ENCODE measurements at regions not wholly inside any gene's neighbourhood (a gene's known extent, or its start where the extent isn't known, plus 50 kb on each side); places are given as distances from the start of the nearest gene placed in this dataset.
A peak's percentile ranks its signal among the peaks of the same experiment; 100 is the strongest.

DNA sequence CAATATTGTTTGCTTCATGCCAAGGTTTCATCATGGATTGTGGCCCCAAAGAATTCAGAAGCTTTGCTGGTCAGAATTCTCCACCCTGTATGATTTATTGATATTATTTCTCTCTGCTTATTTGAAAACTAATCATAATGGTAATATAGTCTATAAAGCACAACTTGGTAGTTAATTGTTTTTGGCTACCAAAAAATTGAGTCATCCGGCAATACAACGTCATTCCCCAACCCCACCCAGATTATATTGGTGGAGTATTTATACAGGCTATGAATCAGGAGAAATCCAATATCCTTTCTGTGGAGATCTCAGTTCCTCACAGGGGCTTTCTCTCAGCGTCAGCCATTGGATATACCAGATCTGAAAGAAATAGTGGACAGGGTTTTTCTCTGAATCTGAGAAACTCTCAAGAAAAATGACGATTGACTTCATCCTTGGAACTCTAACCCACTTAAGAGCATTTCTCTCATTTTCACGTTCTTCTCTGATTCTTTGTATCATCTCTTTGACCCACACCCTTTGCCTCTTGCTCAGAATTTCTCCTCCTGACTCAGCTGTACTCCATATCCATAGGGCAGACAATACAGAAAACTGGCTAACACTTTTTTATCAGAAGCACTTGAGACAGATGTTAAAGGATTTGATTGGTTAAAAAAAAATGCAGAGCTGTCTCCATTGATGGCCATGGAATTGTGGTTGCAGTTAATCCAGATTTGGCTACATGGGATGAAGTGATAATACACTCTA lies 1055.8 kb upstream of the CADM2 start:
- DNase-seq = no peak

DNA sequence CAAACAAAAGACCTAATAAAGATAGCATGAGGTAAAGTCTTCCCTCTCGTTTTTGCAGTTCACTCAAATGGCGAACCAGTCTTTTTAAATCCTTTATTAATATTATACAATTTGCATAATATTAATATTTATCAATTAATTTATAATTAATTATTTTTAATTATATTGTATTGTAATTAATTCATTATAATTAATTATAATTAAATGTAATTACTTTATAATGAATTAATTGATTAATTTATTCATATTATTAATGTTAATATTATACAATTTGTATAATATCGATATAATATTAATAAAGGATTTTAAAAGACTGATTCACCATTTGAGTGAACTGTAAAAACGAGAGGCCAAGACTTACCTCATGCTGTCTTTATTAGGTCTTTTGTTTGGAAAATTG lies 1045.4 kb upstream of the CADM2 start:
- no peak for DNase-seq

DNA sequence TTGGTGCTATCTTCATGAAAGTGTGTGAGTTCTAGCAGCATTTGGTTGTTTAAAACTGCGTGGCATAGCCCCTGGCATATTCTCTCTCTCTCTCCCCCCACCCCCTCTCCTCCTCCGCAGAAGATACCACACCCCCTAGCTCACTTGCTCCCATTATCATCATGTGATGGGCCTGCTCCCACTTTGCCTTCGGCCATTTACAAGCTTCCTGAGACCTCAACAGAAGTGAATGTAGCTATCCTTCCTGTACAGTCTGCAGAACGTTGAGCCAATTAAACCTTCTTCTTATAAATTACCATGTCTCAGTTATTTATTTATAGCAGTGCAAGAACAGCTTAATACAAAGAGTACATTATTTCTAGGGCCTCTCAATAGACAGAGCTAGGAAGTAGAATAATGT lies 1032.5 kb upstream of the CADM2 start:
- no peak for DNase-seq

DNA sequence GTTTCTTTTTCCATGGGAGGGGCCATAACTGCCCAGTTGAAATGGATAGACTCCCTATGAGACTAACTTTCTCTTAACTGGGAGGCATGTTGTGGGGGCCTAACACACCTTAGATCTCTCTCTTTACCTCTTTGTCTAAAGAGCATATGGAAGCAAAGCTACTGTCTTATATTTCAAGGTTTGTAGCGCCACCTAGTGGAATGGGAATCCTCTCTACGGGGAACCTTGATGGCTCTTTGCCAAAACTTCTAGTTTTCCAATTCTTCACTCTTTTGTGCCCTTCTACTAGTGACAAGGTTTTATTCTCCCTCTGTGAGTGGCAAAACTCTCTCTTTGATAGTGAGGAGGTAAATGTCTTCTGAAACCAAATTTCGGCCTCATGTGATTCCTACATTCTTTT lies 1030.4 kb upstream of the CADM2 start:
- DNase-seq = peak; percentile 76

DNA sequence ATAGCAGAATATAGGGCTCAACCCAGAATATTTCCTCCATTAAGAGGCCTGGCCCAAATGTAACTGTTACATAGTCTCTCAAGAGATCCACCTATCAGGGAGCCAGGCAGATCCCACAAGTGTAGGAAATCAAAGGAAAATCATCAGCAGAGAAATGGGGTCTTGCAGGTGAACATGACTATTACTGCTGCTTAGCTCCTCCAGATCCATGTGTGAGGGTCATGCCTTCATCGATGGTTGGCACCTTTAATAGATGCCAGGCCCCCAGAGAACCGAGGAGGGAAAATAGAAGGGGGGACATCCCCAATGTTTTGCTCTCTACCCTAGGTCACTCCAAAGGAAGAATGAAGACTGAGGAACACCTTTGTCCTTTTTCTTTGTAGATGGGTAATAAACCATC lies 1029.9 kb upstream of the CADM2 start:
- no peak for DNase-seq

DNA sequence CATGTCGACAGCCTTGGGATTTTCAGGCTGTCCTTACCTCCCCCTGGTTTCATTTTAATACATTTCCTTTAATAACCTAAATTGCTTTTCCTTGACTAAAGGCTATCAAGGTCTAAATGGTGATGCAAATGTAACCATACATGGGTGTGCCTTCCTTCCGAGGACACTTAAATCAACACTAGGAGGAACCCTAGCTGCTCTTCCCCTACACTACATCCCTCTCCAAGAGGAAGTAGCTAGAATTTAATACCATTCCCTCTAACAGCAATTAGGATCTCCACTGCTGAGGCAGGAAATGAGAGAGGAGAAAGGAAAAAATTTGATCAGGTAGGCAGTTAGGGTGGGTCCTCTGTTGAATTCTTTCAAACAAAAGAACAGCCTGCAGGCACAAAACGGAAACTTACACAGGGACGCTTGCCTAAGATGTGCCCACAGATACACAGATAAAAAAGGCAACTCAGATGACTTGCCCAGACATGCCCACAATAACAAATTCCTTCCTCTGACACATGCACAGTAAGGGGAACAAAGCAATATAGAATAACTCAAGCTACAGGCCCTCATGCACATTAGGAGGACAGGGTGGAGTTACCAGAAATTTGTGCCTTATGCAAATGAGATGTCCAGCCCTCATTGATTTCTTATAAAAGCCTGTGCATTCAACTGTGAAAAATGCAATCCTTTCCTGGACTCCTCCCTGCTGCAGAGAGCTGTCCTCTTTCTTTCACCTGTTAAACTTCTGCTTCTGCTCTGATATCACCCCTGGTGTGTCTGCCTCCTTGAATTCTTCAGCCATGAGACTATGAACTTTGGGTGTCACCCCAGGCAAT lies 1024.4 kb upstream of the CADM2 start:
- no peak for DNase-seq

DNA sequence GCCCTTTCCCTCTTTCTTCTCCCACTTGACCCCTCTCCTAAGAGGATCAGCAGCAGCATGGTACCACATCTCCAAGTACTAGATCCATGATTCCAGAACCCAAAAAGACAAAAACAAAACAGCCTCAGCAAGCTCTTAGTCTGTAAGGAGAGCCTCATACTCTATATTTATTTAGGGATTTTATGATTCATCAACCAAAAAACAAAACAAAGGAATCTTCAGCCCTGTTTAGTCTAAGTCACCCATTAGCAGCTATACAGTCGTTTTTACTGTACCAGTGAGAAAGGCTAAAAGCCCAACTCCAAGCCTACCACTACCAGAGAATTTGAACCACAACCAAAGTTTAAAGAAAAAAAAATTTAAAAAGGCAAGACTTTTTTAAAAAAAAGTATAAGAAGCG lies 1020.3 kb upstream of the CADM2 start:
- DNase-seq = no peak

DNA sequence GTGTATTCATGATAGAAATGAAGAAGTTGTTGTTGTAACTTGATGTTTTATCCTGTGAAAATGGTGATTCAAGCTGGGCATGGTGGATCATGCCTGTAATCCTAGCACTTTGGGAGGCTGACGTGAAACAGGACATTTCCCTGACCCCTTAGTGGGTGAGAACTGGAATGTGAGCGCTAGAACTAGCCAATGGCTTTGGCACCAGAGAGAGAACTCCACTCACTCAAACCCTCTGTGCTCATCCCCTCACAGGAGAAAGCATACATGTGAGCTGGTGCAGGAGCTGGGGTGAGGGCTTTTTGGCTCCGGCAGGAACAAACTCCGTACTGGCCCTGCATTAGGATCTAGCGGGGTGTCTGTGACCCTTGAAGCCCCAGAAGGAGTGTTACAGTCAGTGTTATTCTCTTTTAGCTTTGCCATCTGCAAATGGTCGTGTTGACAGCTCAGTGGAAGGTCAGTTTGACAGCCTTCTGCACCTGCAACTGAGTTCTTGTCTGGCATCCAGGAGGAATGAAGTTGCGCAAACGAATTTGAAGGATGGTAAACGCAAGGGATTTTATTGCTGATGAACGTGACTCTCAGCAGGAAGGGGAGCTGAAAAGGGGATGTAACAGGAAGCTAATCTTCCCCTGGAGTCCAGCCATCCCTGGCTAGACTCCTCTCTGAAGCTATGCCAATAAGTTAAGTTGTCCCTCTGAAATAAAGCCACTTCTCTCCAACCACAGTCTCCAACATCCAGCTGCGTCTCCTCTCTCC lies 1016.6 kb upstream of the CADM2 start:
- no peak for DNase-seq

DNA sequence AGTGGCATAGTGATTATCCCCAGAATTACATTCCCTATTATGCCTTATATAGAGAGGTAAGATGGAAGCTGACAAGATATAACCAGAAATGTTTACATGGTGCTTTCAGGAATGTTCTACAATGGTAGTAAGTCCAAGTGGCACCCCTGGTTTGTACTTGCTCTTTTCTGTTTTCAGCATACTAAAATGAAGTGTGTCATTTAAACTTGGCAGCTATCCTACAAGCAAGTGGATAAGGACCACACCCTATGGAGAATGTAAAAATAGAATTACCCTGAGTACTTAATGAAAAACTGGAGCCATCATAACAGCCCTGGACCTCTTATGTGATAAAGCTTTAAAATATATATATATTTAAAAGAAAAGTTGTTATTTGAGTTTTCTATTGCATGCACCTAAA lies 1012.7 kb upstream of the CADM2 start:
- DNase-seq = no peak

DNA sequence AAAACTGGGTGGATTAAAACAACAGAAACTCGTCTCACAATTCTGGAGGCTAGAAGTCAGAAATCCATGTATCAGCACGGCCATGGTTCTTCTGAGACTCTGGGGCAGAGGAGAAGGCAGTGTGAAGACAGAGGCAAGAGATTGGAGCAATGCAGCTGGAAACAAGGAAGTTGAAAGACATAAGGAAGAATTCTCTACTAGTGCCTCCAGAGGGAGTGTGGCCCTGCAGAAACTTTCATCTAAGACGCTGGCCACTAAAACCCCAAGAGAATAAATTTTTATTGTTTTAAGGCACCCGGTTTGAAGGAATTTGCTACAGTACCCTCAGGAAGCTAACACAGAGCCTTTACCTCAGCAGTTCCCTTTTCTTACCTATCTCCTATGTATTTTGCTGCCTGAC lies 1012.2 kb upstream of the CADM2 start:
- DNase-seq = no peak

DNA sequence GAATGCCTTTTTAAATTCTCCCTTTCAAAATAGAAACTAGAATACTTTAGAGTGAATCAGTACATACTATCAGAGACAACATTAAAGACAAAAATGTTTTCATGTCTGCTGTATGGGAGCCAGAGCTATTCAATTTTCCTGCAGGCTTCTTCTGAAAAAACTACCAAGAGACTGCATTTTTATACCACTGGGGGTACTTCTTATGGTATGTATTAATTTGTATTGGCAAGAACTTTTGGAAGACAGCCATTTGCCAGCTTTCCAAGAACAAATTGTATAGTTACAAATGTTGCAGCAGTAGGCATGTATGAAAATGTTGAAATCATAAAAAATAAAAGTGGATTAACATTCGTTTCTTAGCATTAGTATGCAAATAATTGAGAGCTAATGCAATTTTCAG lies 1010.0 kb upstream of the CADM2 start:
- no peak for DNase-seq

DNA sequence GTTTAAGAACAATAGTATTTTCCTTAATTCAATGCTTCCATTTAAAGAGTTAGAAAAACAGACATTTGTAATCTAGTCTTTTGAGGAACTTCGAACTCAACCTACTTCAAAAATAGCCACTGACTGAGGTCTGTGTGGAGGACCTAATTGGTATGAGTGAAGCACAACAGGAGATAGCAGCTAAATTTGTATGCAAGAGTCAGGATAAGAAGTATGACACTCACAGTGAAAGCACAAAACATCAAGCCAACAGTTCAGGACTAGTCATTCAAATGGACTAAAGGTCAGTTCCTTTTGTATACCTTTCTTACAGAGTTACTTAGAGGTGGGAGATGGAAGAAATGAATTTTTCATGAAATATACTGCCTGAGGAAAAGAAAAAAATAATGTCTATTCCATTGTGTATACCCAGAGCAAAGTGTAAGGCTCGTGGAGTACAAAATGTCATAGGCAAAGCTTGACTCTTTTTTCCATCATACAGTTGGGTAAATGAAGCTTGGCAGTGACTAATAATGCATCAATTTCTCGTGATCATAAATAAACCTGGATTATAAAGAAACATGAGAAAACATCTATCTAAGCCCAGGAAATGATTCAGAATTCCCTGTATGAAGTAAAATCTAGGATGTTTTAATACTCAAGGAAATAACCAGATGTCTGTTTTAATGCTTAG lies 1005.2 kb upstream of the CADM2 start:
- no peak for DNase-seq

DNA sequence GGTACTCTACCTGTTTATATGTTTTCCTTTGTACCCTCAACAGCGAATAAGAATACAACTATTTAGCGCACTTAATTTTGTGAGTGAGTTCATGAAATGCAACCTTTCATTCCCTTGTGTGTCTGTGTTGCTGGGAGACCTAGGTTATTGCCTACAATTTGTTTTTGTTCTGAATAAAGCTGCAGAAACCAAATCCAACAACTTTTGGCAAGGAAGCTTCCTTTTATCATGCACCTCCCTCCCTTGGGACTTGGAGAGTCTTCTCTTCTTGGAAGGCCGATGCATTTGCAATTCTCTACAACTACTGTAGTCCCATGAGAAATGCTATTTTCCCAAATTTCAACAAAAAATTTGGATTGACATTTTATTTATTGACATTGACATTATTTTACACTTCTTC lies 1002.4 kb upstream of the CADM2 start:
- DNase-seq = no peak

DNA sequence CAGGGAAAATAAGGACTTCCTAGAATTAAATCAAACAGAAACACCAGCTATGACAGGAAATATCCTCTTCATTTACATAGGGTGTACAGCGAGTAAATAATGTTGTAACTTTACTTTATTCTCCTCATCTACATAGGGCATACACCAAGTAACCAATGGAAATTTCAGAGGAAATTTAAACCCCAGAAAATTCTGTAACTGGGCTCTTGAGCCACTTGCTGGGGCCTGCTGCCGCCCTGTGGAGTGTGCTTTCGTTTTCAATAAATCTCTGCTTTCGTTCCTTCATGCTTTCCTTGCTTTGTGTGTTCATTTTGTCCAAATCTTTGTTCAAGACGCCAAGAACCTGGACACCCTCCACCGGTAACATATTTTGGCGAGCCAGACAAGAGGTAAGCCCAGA lies 990.4 kb upstream of the CADM2 start:
- DNase-seq = peak; percentile 7

DNA sequence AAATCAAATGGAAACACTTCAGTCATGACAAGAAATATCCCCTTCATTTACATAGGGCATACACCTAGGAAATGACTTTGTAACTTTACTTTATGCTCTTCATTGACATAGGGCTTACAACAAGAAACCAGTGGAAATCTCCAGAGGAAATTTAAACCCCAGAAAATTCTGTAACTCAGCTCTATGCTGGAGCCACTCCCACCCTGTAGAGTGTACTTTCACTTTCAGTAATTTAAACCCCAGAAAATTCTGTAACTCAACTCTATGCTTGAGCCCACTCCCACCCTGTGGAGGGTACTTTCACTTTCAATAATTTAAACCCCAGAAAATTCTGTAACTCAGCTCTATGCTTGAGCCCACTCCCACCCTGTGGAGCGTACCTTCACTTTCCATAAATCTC lies 987.1 kb upstream of the CADM2 start:
- DNase-seq = no peak

DNA sequence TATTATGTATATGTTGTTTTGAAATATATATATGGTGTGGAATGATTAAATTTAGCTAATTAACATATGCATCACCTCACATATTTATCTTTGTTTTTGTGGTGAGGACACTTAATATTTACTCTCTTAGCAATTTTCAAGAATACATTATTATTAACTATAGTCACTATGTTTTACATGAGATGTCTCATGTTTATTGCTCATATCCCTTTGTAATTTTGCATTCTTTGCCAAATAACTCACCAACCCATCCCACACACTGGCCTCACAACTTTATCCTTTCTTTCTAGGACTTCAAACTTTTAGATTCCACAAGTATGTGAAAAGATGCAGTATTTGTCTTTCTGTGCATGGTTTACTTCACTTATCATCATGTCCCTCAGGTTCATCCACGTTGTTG lies 950.2 kb upstream of the CADM2 start:
- DNase-seq = no peak

DNA sequence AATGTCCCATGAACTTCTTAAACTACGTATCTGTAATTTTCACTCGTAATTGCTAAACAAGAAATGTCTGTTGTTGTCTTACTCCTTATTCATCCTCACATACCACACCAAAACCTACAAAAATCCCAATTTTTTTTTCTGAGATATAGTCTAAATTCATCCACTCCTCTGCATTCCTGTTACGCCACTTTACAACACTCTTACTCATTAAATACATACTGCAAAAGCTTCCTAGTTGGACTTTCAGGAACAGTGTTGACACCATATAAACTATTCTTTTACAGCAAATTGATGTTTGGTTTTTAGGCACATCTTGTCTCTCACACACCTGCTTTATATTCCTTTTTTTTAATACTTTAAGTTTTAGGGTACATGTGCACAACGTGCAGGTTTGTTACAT lies 934.9 kb upstream of the CADM2 start:
- no peak for DNase-seq

DNA sequence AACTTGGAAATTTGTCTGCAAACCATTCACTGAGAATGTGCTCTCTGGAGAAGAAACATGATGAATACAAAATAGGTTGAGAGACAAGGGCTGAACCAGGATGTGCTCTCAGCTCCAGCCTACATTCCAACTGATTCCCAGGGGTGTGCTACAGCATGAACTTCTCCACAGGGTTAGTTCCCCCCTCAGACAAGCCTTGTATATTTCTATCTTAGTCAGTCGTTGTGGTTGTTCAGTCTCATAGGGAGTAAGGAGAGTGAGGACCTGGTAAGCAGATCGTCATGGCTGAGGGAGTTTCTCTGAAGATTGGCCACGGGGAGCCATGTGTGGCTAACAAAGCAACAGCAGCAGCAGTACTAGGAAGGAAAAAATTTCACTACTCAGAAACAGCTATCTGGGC lies 919.7 kb upstream of the CADM2 start:
- DNase-seq = no peak

DNA sequence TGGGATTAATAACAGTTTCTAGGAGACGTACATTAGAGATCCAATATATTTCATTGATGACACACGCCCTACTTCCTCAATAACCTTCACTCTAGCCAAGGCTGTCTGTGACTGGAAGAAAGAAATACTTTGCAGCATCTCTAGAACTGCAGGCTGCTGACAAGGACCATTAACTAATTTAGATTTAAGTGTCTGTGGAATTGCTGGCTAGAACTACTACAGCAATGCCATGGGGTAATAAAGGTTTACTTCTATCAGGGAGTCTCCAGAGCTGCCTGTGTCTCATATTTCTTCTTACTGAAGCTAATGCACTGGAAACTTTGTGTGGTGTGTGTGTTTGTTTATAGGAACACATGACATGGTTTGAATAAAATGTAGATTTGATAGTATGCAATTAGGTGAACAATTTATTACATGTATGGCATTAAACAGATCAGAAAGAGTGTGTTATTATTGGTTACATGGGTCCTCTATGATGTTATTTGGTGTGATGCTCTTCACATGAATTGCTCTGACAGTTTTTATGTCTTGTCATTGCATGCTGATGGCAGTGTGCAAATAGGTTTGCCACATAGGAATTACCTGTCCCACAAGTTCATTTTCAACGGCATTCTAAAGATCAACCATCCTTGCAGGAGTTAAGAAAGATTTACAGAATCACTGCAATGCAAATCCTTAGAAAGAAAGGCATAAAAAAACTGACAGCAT lies 916.2 kb upstream of the CADM2 start:
- no peak for DNase-seq

DNA sequence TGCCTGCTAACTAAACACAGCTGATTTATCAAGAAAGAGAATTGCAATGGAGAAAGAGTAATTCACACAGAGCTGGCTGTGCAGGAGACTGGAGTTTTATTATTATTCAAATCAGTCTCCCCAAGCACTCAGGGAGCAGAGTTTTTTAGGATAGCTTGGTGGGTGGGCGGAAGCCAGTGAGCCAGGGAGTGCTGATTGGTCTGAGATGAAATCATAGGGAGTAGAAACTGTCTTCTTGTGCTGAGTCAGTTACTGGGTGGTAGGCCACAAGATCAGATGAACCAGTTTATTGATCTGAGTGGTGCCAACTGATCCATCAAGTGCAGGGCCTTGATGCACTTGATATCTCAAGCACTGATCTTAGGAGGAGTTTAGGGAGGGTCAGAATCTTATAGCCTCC lies 891.9 kb upstream of the CADM2 start:
- DNase-seq = no peak

DNA sequence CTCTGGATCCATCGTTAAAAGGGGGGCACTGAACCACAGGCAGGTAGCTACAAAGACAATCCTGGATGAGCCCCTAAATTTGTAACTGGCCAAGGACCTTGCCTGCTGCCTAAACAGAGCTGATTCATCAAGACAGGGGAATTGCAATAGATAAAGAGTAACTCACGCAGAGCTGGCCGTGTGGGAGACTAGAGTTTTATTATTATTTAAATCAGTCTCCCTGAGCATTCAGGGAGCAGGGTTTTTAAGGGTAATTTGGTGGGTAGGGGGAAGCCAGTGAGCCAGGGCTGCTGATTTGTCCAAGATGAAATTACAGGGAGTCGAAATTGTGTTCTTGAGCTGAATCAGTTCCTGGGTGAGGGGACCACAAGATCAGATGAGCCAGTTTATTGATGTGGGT lies 885.1 kb upstream of the CADM2 start:
- no peak for DNase-seq

DNA sequence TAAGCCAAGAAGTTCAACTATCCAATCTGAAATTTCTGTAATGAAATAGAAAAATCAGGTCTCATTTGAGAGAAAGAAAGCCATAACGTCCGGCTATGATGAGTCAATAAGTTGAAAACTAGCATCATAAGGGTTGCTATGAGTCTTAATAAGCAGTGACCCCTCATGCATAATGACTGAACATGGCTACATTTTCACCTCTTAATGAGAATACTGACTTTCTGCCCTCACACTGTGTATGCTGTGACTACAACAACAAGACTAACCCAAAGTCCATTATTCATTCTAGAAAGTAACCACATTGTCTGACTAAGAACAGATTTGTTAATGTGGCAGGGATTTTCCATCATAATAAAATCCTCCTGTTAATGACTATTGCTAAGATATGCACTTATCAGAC lies 884.0 kb upstream of the CADM2 start:
- no peak for DNase-seq

DNA sequence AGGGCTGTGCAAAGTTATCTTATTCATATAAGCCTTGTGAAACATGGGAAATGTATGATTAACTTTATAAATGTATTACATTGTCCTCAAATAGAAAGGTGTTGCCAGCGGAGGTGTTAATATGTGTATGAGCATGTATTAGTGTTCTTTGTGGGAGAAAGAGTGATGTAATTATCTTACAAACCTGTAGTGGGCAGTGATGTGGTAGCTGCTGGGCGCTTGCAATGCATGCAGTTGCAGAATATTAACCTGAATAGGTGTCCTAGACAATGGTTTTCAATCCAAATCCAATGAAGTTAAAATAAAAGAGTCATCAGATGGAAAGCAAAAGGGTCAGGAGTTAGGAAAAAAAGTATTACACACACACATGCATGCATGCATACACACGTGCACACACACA lies 881.3 kb upstream of the CADM2 start:
- DNase-seq = no peak

All from RPMI8226 (cell line).